ENCODE measurements at regions not wholly inside any gene's neighbourhood (a gene's known extent, or its start where the extent isn't known, plus 50 kb on each side); places are given as distances from the start of the nearest gene placed in this dataset.

DNA sequence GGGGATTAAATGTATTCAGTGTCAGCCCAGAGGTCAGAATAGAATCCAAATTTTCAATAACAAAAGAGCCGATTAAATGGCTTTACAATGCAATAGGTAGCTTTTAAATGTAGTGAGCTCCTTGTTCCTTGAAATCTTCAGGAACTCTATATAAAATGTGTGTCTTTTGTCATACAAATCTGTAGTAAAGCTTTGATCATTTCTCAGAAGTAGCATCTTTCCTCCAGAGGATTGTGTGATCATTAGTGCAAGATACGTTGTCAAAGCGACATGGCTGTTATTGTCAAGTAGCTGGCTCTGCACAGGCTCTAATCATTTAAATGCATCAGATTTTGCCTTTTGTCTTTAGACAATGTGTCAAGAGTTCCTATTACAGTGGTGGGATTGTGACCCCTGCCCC, 116.1 kb upstream of the NAMPT start:
- WGBS (ENCODE audit: insufficient coverage): 100% methylated on average over 1 of the region's 3 CpGs
- intact Hi-C loops (cut with micrococcal nuclease): no loop called here
- Histone ChIP-seq H4K20me1 (ENCODE audit: control insufficient read depth, insufficient read depth, low read length, poor library complexity, severe bottlenecking) (no peaks in the 10 kb centered on the region), H3K4me2 (replicated peaks; ENCODE audit: low read depth, low read length, poor library complexity, severe bottlenecking) (no peak overlapping the region), H3K4me1 (ENCODE audit: control insufficient read depth in 2 of 2, insufficient read depth in 2 of 2, low read length in 2 of 2) (no peaks in the 10 kb centered on the region), H3K4me3 (ENCODE audit: control extremely low read depth in 1 of 5, extremely low read depth in 1 of 5, insufficient read depth in 1 of 5, low read depth in 2 of 5, low read length in 4 of 5) (no peak overlapping the region), H3K79me2 (ENCODE audit: control insufficient read depth, insufficient read depth, low read length) (no peaks in the 10 kb centered on the region), H2AFZ (ENCODE audit: insufficient read depth, low read depth, low read length, poor library complexity, severe bottlenecking) (no peak overlapping the region), H3K27ac (ENCODE audit: low read length in 2 of 2) (no peak overlapping the region), H3K27me3 (replicated peaks in 1 of 4; ENCODE audit: control extremely low read depth in 1 of 4, control insufficient read depth in 3 of 4, insufficient read depth in 4 of 4, low read length in 3 of 4) (peaks cover 0 to 3% (median 1%) of the 10 kb centered on the region in 4 experiments), H3K9ac (ENCODE audit: low read length) (no peak overlapping the region), H3K9me3 (ENCODE audit: control extremely low read depth in 1 of 3, control insufficient read depth in 2 of 3, insufficient read depth in 1 of 3, low read length in 2 of 3) (peaks cover 0 to 3% (median 0%) of the 10 kb centered on the region in 3 donors), H3K36me3 (replicated peaks in 1 of 2; ENCODE audit: control extremely low read depth in 1 of 2, control insufficient read depth in 1 of 2, extremely low read depth in 1 of 2, insufficient read depth in 2 of 2, low read length in 1 of 2) (no peaks in the 10 kb centered on the region)
- ChIA-PET POLR2A (no interaction called here), CTCF (no interaction called here)
- H3K4me3 Mint-ChIP-seq: no peak overlapping the region
- peaks cover 32% of the 10 kb centered on the region for H3K27me3 Mint-ChIP-seq
- no peak overlapping the region for H3K27ac Mint-ChIP-seq
- no peaks in the 10 kb centered on the region for H3K4me1 Mint-ChIP-seq
- DNase-seq (no peak), ATAC-seq (ENCODE audit: low read depth) (no peak)
- H3K9me3 Mint-ChIP-seq (ENCODE audit: insufficient read depth): no peaks in the 10 kb centered on the region
- TF ChIP-seq EZH2 (IDR thresholded peaks at IDR 0.05; ENCODE audit: borderline replicate concordance, insufficient read depth, low read depth, low read length, poor library complexity, severe bottlenecking): no peak
- TF ChIP-seq, protein P1, sequence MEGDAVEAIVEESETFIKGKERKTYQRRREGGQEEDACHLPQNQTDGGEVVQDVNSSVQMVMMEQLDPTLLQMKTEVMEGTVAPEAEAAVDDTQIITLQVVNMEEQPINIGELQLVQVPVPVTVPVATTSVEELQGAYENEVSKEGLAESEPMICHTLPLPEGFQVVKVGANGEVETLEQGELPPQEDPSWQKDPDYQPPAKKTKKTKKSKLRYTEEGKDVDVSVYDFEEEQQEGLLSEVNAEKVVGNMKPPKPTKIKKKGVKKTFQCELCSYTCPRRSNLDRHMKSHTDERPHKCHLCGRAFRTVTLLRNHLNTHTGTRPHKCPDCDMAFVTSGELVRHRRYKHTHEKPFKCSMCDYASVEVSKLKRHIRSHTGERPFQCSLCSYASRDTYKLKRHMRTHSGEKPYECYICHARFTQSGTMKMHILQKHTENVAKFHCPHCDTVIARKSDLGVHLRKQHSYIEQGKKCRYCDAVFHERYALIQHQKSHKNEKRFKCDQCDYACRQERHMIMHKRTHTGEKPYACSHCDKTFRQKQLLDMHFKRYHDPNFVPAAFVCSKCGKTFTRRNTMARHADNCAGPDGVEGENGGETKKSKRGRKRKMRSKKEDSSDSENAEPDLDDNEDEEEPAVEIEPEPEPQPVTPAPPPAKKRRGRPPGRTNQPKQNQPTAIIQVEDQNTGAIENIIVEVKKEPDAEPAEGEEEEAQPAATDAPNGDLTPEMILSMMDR (IDR thresholded peaks at IDR 0.05): no peak

DNA sequence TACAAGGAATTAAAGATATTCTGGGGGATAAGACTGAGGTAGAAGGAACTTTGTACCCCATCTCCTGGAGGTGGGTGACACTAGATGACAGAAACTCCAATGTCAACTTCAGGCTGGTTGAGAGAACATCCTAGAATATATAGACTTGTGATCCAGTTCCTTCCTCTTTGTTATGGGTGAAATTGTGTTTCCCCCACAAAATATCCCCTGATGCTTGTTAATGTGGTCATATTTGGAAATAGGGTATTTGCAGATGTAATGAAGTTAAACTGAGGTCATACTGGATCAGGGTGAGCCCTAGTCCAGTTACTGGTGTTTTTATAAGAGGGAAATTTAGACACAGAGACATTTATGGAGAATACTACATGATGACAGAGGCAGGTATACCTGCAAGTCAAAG, 114.0 kb upstream of the NAMPT start:
- no peak overlapping the region for H3K9ac ChIP-seq (ENCODE audit: low read length)
- no peaks in the 10 kb centered on the region for H4K20me1 ChIP-seq (ENCODE audit: control insufficient read depth, insufficient read depth, low read length, poor library complexity, severe bottlenecking)
- peaks cover 0 to 3% (median 0%) of the 10 kb centered on the region in 3 donors for H3K9me3 ChIP-seq (ENCODE audit: control extremely low read depth in 1 of 3, control insufficient read depth in 2 of 3, insufficient read depth in 1 of 3, low read length in 2 of 3)
- DNase-seq: no peak
- no peak overlapping the region for H3K27ac Mint-ChIP-seq
- ChIA-PET POLR2A (no interaction called here), CTCF (no interaction called here)
- no peak overlapping the region for H3K4me3 Mint-ChIP-seq
- peaks cover 41% of the 10 kb centered on the region for H3K27me3 Mint-ChIP-seq
- H3K4me1 ChIP-seq (ENCODE audit: control insufficient read depth in 2 of 2, insufficient read depth in 2 of 2, low read length in 2 of 2): no peaks in the 10 kb centered on the region
- no peak overlapping the region for H3K27ac ChIP-seq (ENCODE audit: low read length in 2 of 2)
- H3K4me3 ChIP-seq (ENCODE audit: control extremely low read depth in 1 of 5, extremely low read depth in 1 of 5, insufficient read depth in 1 of 5, low read depth in 2 of 5, low read length in 4 of 5): no peak overlapping the region
- no peaks in the 10 kb centered on the region for H3K4me1 Mint-ChIP-seq
- no peak overlapping the region for H3K4me2 ChIP-seq (replicated peaks; ENCODE audit: low read depth, low read length, poor library complexity, severe bottlenecking)
- peaks cover 0 to 3% (median 1%) of the 10 kb centered on the region in 4 experiments for H3K27me3 ChIP-seq (replicated peaks in 1 of 4; ENCODE audit: control extremely low read depth in 1 of 4, control insufficient read depth in 3 of 4, insufficient read depth in 4 of 4, low read length in 3 of 4)
- no peaks in the 10 kb centered on the region for H3K36me3 ChIP-seq (replicated peaks in 1 of 2; ENCODE audit: control extremely low read depth in 1 of 2, control insufficient read depth in 1 of 2, extremely low read depth in 1 of 2, insufficient read depth in 2 of 2, low read length in 1 of 2)
- ATAC-seq (ENCODE audit: low read depth): no peak
- TF ChIP-seq, protein P1 (IDR thresholded peaks at IDR 0.05): no peak
- no peak for TF ChIP-seq EZH2 (IDR thresholded peaks at IDR 0.05; ENCODE audit: borderline replicate concordance, insufficient read depth, low read depth, low read length, poor library complexity, severe bottlenecking)
- H2AFZ ChIP-seq (ENCODE audit: insufficient read depth, low read depth, low read length, poor library complexity, severe bottlenecking): no peak overlapping the region
- no peaks in the 10 kb centered on the region for H3K9me3 Mint-ChIP-seq (ENCODE audit: insufficient read depth)
- no peaks in the 10 kb centered on the region for H3K79me2 ChIP-seq (ENCODE audit: control insufficient read depth, insufficient read depth, low read length)
- intact Hi-C loops (cut with micrococcal nuclease): no loop called here
